GM10266 (cell line): ENCODE measurements at regions not wholly inside any gene's neighbourhood (a gene's known extent, or its start where the extent isn't known, plus 50 kb on each side); places are given as distances from the start of the nearest gene placed in this dataset.

ENCODE experiments used
- DNase-seq: peaks from one replicate; pipeline ENCODE4 v3.0.0; 2012; ENCODE audit errors: extremely low spot score
- TF ChIP-seq, protein P1 (sequence below): IDR thresholded peaks from 2 replicates; pipeline ENCODE4 v1.5.1; 2012; ENCODE audit warnings: mild to moderate bottlenecking, low read depth; ENCODE audit not compliant: control insufficient read depth, insufficient read depth; ENCODE audit errors: missing control alignments

DNA sequence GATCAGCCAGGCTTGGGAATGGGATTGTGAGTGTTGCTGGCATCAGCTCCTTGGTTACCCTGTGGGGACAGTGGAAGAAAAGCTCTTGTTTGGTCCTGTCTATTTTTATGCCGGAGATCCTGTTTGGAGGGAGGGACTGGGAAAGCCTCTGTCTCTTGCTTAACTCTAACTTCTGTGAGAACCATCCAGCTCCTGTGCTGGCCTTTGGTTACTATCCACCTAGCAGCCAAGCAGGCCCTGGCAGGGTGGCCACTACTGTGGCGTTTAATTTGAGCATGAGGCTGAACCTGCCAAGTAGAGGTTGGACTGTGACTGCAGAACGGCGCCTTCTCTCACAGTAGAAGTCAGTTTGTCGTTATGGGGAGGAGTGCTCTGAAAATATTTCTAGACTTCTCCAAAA, 193.3 kb downstream of the UTRN start:
- TF ChIP-seq, protein P1, sequence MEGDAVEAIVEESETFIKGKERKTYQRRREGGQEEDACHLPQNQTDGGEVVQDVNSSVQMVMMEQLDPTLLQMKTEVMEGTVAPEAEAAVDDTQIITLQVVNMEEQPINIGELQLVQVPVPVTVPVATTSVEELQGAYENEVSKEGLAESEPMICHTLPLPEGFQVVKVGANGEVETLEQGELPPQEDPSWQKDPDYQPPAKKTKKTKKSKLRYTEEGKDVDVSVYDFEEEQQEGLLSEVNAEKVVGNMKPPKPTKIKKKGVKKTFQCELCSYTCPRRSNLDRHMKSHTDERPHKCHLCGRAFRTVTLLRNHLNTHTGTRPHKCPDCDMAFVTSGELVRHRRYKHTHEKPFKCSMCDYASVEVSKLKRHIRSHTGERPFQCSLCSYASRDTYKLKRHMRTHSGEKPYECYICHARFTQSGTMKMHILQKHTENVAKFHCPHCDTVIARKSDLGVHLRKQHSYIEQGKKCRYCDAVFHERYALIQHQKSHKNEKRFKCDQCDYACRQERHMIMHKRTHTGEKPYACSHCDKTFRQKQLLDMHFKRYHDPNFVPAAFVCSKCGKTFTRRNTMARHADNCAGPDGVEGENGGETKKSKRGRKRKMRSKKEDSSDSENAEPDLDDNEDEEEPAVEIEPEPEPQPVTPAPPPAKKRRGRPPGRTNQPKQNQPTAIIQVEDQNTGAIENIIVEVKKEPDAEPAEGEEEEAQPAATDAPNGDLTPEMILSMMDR = no peak
- no peak for DNase-seq

DNA sequence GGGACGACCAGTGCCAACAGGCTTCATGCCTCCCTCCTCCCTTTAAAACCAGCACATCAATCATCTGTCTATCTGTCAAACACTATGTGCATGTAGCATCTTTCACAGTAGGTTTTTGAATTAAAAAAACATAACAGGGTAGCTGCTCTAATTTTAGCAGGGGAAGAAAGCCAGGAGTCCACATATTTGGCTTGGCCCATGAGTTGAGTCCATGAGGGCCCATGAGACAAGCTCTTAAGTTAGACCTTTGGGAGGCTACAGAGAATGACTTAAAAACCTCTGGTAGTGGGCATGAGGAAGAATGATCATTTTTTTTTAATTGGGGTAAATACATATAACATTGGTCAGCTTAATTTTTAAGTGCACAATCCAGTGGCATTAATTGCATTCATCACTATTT, 194.9 kb downstream of the UTRN start:
- no peak for DNase-seq
- TF ChIP-seq, protein P1 = no peak

GRCh38 chr6:144480473-144480872, 195.3 kb downstream of the UTRN start:
- TF ChIP-seq, protein P1 = no peak
- no peak for DNase-seq

DNA sequence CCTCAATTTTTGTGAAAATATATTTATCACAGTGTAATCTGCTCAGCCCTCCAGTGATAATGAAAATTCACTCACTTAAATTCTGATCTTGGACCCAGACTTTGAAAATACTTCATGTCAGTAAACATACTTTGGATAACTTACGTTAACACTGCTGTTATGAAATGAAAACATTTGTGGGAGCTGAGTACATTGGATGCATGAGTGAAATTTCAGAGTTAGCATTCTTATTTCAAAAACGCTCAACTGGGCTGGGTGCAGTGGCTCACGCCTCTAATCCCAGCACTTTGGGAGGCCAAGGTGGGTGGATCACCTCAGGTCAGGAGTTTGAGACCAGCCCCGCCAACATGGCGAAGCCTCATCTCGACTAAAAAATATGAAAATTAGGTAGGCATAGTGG, 196.4 kb downstream of the UTRN start:
- no peak for DNase-seq
- TF ChIP-seq, protein P1 = no peak

GRCh38 chr6:144482142-144482541, 197.0 kb downstream of the UTRN start:
- peak; percentile 76 for DNase-seq
- TF ChIP-seq, protein P1 = peak; percentile 79

DNA sequence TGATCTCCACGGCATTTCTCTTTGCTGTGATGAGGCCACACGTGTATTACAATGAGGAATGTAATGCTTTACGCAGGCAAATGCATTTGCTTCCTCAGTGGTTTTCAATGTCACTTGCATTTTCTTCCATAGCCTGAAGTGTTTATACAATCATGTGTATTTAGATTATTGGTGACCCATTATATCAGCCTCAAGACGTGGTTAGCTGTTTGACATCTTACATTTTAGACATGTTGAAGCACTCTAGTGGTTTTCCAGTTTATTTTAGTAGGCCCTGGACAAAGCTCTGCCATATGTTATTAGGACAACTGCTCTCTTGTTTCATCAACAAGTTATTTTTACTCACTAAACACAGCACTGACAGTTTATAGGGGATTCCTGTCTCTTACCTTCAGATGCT, 200.4 kb downstream of the UTRN start:
- TF ChIP-seq, protein P1 = no peak
- DNase-seq = no peak

- TF ChIP-seq, protein P1 = no peak
- DNase-seq = no peak
Measured at GRCh38 chr6:144488590-144488989, 203.5 kb downstream of the UTRN start.
